OCI-LY7 (cell line): ENCODE measurements at regions not wholly inside any gene's neighbourhood (a gene's known extent, or its start where the extent isn't known, plus 50 kb on each side); places are given as distances from the start of the nearest gene placed in this dataset.

Experiments used
- EZH2phosphoT487 ChIP-seq: fragments of 200-600 bp; sonication (generic); IDR thresholded peaks from 2 replicates; pipeline ENCODE4 v1.6.1; 2018; ENCODE audit warnings: low read depth, borderline replicate concordance, mild to moderate bottlenecking, mixed run types, antibody characterized with exemption, low read length, moderate library complexity, mixed read lengths
- TF ChIP-seq, protein P1 (sequence below): fragments of 200-600 bp; sonication (generic); conservative IDR thresholded peaks from 2 replicates; pipeline ENCODE4 v1.5.1; 2014; ENCODE audit warnings: mild to moderate bottlenecking, antibody characterized with exemption, low read length, moderate library complexity, mixed read lengths

DNA sequence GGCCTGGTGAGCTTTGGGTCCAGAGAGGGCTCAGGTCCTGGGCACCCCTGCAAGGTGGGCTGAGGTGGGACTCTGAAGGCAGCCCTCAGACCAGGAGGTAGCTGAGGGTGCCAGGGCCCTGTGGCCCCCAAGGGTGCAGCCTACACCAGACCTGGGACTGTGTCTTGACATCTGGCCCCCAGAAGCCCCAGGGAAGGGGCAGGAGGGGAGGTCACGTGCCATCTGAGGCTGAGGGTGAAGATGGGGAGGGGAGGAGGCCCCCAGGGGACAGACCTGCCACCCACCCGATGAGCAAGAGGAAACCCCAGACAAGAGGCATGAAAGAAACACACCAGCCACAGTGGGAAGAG, 520.2 kb downstream of the BRD1 start:
- TF ChIP-seq, protein P1, sequence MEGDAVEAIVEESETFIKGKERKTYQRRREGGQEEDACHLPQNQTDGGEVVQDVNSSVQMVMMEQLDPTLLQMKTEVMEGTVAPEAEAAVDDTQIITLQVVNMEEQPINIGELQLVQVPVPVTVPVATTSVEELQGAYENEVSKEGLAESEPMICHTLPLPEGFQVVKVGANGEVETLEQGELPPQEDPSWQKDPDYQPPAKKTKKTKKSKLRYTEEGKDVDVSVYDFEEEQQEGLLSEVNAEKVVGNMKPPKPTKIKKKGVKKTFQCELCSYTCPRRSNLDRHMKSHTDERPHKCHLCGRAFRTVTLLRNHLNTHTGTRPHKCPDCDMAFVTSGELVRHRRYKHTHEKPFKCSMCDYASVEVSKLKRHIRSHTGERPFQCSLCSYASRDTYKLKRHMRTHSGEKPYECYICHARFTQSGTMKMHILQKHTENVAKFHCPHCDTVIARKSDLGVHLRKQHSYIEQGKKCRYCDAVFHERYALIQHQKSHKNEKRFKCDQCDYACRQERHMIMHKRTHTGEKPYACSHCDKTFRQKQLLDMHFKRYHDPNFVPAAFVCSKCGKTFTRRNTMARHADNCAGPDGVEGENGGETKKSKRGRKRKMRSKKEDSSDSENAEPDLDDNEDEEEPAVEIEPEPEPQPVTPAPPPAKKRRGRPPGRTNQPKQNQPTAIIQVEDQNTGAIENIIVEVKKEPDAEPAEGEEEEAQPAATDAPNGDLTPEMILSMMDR = no peak
- no peak for TF ChIP-seq EZH2phosphoT487
